ENCODE measurements at regions not wholly inside any gene's neighbourhood (a gene's known extent, or its start where the extent isn't known, plus 50 kb on each side); places are given as distances from the start of the nearest gene placed in this dataset.

DNA sequence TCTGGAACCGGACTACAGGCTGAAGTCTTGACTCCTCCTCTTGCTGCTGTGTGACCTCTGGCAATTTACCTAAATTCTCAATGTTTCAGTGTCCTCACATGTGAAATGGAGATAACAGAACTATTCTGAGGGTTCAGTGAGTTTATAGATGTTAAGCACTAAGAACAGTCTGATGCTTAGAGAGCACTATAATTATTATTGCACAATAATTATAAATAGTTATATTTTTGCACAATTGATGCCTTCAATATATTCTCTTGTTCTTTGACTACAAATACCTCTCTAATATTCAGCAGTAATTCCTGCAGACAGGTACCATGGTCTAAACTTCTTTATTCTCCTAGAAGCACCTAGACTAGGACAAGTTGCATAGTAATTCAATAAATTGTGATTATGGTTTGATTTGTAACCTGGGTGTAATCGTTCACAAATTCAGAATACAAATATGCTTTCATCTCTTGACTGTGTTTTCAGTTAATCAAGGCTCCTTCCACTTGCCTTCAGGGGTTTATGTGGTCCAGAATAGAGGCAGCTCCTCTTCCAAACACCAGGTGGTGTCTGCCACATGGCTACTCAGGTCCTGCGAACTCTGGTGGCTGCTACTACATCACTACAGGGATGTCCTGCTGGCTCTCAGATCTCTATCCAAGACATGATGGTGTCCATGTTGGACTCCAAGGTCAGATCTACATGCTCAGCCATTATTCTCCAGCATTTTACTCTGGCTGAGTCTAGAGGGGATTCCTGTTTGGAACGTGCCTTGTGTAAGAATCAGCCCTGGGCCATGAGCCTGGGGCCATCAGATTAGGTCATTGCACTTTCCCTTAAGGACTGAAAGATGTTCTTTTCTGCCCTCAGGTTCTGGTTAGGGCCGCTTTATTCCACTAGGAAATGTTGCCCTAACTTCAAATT is 103.4 kb downstream of the QRFPR start:
- no peak for DNase-seq

DNA sequence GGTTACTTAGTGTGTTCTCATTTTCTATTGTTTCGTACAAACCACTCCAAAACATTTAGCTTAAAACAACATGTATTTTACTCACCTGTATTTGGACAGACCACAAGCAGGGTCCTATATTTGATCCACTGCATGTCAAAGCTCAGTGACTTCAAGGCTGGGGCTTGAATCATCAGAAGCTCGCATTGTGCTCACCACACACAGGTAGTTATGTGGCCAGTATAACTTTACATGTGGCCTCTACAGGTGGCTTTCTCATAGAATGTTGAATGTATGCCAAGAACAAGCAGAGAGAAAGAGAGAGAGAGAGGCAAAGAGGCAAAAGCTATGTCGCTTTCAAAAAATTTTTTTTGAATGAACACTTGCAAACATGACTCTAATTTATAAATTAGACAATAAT is 107.6 kb downstream of the QRFPR start:
- DNase-seq: no peak

DNA sequence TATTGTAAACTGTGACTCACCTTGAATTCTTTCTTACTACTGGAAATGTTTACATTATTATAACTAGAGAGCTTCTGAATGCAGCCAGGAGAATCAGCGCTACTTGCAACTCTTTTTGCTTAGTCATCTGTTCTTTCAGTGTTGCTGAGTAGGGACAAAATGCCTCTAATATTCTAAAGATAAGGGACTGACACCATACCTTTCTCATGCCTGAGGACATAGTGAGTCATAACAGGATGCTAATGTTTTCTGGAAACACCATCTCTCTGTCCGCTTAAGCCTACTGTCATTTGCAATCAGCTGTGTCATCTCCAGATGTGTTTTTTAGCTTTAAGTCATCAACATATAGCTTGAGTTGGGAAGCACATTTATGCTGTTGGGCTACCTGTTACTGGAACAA is 108.3 kb downstream of the QRFPR start:
- DNase-seq: no peak

DNA sequence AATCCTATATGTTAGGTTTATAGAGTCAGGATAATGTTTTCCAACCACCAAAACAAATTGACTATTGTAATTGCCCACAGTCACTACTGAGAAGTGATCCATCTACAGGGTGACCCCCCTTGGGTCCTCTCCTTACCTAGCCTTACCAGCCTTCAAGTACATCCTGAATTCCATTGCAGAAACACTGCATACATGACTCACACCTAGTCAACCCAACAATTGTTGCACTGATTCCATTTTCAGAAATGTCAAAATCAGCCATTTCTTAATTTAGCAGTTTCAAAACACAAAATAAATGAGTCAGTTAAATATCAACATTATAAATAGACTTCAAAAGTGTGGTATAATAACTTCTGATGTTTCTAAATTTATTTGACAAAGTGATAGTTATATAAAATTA is 106.3 kb upstream of the TNIP3 start:
- no peak for DNase-seq

DNA sequence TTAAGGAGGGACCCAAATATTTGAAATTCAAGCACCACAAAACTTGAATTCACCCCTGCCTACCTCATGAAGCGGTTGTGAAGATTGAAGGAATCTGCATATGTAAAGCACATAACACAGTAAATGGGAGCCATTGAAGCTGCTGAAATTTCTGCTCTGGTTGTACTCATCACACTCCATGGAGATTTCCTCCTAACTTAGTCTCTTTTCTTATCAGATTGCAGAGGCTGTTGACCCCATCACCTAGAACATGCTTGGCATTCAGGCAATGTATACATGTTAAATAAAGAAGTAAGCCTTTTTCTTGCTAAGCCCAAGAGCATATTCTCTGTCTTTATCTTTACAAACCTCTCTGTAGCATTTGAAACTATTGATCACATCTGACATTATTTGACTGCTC is 104.9 kb upstream of the TNIP3 start:
- DNase-seq: no peak

DNA sequence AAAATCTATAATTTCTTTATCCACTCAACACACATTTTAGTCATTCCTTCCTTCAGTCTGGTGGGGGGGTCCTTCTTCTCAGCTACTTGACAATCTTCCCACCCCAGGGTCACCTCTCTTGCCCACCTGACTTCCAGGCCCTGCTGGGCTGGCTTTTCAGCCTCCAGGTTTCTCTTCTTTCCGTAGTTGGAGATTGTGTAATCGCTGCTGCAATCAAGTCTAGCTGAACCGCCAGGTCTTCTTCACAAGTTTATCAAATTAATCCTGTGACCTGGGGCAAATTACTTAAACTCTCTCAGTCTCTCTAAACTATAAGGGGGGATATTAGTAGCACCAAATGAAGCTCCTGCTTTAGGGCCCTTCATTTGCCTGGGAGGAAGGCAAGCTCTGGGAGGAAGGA is 102.9 kb upstream of the TNIP3 start:
- DNase-seq: no peak

DNA sequence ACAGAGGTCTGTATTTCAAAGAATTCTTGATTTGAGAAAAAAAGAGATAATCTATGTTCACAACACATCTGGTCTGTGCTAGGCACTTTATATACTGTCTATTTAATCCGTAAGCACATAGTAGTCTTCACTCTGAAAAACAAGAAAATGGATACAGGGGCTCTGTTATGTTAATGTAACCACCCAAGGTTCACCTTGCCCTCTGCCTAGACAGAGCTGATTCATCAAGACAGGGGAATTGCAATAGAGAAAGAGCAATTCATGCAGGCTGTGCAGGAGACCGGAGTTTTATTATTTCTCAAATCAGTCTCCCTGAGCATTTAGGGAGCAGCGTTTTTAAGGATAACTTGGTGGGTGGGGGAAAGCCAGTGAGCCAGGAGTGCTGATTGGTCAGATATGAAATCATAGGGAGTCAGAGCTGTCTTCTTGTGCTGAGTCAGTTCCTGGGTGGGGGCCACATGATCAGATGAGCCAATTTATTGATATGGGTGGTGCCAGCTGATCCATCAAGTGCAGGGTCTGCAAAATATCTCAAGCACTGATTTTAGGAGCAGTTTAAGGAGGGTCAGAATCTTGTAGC is 92.9 kb upstream of the TNIP3 start:
- no peak for DNase-seq

DNA sequence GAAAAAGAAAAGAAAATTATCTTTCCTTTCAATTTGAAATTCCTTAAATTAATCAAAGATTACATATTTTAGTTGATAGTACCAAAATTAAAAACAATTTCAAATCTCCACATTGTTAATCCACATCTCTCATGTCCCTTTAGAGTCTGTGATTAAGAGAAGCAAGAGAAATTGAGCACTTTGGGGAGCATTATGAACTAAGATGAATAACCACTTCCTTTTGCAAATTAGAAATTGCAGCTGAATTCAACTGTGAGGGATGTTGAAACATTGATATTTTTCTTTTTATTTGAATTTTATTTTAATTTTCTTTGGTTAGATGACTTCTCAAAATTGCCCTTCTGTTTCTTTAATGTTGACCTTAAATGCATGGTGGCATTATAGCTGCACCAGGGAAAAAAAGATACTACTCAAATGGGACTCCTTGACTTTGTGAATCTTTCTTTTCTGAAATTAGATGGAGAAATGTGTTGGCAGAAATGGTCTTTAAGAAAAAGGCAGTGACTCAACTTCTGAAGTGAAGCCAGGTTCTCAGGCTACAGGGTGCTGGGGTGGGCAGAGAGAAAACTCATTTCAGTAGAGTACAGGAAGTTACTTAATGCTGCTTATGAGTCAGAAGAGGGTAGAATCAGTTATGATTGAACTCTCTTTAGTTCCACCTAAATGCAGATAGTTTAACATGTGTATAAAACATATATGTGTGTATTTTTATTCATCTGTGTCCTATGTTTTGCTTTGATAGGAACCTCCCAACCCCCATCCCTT is 92.0 kb upstream of the TNIP3 start:
- DNase-seq: no peak

DNA sequence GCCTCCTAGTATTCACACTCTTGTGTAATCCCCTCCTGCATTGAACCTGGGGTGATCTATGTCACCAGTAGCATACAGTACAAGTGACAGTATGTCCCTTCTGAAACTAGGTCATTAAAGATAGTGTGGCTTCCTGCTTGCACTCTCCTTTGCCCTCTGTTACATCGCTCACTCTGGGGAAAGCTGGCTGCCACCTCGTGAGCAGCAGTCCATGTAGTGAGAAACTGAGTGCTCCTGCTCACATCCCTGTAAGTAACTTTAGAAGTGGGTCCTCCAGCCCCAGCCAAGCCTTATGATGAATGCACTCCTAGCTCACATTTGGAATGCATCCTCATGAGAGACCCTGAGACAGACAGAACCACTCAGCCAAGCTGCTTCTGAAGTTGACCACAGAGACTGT is 89.8 kb upstream of the TNIP3 start:
- DNase-seq: no peak

DNA sequence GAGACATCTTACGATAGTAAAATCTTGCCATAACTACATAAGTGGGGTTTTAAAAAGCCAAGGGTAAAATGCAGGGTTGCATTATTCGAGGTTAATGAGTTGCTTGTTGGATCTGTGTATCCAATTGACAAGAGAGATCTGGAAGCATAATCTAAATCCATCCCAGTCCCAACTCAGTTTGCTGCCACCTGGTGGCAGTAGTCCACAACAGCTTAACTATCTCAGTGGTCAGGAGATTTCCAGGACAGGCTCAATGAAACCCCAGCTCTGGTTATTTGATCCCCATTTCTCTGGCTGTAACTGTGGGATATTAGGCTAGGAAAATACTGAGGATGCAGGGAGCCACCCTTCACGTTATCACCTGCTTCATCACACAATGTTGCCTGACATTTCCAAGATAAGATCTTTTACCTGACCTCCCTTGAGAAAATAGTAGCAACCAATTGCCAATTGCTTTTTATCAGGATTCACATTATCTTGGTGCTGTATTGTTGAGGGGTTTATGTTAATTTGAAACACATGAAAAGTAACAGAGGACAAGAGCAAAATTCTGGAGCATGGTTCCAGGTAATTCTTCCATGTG is 88.2 kb upstream of the TNIP3 start:
- DNase-seq: peak; percentile 49

DNA sequence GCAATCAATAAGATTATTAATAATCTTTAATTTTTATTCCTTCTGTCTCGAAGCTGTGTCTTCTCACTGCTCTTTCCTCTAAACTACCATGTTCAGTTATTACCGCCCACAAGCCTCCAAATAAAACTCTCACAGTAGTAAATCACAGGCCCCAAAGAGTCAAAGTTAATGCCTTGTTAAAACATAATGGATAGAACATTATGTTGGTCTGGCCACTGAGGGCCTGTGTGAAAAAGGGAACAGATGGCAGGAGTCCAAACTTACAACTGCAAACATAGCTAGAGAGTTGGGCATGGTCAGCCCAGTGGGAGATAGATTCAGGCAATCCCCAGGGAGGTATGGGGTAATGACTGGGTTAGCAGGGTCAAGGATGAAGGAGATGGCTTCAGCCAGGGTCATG is 84.6 kb upstream of the TNIP3 start:
- no peak for DNase-seq

DNA sequence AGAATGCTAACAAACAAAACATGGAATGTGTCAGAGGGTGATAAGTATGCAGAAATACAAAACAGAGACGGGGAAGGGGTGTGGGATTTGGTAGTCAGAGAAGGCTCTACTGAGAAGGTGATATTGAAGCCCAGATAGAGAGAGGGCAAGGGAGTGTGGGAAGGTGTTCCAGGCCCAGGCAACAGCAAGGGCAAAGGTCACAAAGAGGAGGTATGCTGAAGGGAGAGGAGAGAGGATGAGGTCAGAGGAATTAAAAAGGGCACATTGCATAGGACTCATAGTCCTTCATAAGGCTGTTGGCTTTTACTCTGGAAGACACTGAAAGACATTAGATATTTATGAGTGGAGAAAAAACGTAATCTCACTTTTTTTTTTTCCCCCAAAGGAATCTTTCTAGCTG is 82.6 kb upstream of the TNIP3 start:
- DNase-seq: no peak

DNA sequence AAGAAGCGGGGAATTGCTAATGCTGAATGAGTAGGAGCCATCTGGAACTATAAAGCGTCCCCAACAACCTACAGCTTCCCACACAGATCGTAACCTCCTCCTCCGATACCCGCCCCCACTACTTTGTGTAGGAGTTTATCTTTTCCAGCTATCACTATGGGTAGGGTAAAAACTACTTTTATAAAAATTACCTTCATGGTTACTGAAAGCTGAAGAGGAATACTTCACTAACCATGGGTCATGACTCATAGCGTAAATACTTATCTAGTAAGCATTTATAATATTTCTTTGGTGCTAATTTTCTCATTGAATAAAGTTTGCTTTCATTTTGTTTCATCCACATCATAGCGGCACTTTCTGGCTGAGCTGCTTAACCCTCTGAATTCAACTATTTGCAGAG is 79.4 kb upstream of the TNIP3 start:
- DNase-seq: no peak

DNA sequence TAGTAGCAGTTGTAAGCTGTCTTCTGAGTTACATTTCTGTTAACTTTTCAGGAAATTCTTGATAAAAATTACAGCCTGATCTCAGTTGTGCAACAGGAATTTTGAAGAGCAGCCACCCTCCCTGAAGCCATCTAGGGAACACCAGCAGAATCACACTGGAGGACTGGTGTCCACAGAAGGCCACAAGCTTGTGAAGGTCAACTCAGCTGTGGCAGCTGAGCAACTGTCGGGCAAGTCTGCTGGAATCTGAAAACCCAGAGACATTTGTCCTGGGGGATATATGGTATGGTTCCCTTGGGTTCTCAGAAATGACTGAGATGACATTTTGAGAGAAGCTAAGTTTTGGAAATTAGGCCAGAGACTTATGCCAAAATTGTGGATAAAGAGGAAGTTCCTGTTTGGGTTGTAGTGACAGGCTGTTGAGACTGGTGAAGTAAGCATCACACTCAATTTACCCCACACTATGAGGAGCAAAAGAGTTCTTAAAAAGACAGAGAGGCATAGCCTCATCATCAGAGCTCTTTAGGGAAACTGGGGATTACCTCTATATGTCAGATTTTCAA is 78.1 kb upstream of the TNIP3 start:
- no peak for DNase-seq

DNA sequence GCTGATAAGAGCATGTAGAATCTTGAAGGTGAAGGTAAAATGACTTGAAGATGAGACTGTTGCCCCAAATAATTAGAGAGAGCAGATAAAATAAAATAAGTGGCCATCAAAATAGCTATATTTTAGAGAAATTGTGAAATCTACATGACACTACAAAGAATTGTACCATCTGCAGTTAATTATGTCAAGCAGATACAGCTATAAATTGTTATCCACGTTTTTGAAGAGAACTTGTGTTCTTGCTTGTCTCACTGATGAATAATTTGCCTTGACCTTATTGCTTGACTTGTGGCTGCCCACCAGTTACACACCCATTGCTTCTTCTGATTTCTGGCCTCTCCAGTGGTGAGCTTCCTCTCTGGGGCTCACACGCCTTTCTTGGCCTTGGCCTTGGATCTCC is 75.8 kb upstream of the TNIP3 start:
- no peak for DNase-seq

DNA sequence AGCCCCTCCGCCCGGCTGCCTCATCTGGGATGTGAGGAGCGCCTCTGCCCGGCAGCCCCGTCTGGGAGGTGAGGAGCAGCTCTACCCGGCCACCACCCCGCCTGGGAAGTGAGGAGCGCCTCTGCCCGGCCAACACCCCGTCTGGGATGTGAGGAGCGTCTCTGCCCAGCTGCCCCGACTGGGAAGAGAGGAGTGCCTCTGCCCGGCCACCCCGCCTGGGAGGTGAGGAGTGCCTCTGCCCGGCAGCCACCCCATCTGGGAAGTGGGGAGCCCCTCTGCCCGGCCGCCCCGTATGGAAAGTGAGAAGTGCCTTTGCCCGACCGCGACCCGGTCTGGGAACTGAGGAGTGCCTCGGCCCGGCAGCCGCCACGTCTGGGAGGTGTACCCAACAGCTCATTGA is 74.3 kb upstream of the TNIP3 start:
- DNase-seq: no peak

DNA sequence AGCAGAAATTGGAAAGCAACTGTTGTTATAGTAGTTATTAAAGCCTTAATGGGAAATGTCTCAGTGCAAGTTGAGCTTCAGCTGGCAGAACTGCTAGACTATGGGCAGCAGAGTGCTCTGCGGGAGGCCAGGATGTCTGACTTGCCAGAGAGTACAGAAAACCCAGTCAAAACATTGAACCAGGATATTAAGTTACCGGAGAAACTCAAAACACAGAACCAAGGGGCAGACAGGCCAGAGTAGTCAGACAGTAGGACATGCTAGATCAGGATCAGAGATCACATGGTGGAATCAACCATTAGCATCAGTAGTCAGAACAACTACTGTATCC is 72.9 kb upstream of the TNIP3 start:
- no peak for DNase-seq

DNA sequence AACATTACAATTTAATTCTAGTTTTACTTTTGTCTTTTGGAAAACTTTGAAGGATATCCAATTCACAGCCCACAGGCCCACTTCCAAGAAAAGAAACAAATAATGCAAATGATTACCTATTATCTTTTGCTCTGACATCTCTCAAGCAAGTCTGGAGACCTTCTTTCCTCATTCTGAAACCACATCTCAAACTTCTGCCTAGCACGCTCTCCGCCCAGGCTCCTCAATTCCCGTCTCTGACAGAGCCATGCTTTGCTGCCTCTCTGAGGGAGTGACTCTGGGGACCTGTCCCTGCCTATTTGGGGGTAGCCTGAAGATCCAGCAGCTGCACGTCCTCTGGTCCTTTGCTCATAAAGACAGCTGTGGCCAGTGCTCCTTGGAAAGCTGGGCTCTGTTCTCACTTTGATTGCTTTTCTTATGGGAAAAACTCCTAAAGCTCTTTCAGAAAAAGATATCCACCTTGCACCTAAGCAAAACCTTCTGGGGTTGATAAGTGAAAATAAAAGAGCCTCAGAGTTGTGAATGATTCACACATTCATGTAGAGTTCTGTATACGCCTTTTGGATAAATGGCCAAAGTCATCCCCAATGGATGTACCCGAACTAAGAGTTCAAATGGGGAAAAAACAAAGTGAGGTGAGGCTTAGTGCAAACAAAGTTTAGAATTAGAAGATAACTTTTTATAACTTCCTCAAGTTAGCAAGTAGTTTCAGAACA is 72.4 kb upstream of the TNIP3 start:
- DNase-seq: no peak

DNA sequence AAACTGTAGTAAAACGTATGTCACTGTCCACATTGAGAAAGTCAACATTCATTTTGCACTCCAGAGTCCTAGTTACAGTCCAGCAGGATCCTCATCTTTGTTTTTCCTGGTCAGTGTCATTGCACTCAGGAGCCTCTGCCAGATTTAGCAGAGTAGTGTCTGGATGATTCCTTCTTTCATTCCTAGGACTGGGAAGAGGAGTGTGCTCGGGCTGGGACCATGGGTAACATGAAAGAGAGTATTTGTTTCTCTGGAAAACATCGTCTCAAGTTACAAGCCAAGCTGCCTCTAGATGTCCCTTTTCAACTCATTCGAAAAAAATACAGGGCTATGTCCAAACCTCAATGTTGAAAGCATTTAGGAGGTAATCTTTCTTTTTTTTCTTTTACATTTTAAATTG is 69.9 kb upstream of the TNIP3 start:
- no peak for DNase-seq

DNA sequence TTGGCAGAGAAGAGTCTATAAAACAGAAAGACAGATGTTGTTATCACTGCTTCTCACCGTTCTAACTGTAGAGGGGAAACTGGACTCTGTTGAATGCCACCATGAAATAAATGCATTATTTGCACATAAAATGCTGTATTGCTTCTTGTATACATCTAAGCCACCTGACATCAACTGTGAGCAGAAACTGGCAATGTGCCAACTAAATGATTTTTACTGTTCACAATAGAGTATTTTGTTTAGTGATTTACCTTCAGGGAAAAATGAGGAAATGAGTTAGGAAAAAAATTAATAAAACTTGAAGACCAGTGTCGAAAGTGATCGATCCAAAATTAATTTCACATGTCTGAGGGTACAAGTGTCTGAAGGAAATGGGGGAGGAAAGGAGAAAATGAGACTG is 65.9 kb upstream of the TNIP3 start:
- DNase-seq: no peak

DNA sequence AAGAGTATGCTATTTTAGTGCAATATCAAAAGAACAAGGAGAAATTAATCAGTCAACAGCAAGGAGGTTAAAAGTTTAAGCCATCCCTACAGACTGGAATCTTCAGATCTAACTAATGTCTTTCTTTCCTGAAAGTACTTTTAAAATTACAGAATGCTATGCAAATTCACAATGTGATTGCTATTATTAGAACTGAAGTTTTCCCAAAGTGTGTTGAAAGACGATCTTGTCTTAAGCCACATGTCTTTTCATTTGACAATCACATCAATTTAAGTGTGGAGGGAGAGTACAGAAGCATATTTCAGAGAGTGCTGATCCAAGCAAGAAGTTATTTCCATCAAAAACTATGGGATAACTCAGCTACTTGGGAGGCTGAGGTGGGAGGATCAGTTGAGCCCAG is 64.7 kb upstream of the TNIP3 start:
- DNase-seq: no peak

DNA sequence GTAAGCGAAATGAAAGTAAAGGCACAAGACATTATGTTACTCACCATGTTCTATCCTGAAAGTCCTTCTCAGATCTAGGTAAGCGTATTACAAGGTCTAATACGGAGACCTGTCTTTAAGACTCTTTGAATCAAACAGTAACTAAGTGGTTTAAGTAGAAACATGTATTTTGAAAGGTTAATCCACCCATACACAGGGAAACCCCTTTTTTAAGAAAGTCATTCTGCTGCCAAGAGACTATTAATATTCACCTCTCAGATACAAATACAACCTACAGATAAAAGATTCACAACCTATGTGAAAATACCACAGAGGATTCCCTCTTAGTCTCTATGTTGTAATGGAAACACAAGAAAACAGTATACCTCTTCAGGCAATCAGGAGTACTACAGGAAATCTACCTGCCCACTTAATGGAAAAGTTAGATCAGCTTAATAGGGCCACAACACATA is 63.2 kb upstream of the TNIP3 start:
- DNase-seq: no peak

DNA sequence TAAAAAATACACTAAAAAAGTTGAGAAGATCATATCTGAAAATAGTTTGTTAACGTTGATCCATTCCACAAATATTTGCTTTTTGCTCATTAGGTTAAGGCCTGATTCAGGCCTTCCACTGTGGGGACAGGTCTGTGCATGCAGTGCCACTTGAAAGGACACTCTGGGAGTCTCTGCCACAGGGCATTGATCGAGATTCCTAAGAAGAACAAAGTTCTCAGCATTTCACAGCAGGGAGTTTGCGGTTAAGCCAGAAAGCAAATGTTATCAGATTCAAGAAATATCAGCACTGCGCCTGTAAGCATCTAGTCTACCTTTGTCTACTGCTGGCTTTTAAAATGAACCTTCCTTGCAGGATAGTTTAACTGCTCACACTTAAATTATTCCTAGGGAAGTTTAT is 62.2 kb upstream of the TNIP3 start:
- no peak for DNase-seq
